HK-2 (cell line): ENCODE measurements at regions not wholly inside any gene's neighbourhood (a gene's known extent, or its start where the extent isn't known, plus 50 kb on each side); places are given as distances from the start of the nearest gene placed in this dataset.
"Not testable (repeated sequence)": the region's sequence is repeated elsewhere in the genome, so short reads cannot be mapped to it uniquely, and the experiment has no call there.

Experiments
- DNase-seq: peaks from one replicate; pipeline ENCODE4 v3.0.0-alpha.2; 2018; ENCODE audit not compliant: unreplicated experiment

- DNase-seq = peak; percentile 30
These were observed 145.3 kb upstream of the PRSS1 start for GRCh38 chr7:142603870-142604448.

DNA sequence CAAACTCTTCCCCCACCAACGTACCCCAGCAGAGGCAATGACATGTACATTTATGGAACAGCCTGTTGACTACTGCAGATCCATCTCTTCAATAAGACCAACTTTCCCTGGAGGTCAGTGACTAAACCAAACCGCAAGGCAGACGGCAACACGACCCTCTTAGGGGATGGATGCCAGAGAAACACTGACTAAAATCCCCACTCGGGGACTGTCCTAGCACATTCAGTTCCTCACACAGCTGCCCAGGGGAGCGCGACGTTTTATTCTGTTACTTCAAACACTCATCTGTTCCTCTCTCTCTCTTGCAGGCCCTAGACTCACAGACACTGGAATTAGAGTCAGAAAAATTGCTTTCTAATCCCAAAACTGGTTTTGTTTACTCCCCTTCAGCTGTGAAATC, 146.5 kb upstream of the PRSS1 start:
- DNase-seq = no peak

DNA sequence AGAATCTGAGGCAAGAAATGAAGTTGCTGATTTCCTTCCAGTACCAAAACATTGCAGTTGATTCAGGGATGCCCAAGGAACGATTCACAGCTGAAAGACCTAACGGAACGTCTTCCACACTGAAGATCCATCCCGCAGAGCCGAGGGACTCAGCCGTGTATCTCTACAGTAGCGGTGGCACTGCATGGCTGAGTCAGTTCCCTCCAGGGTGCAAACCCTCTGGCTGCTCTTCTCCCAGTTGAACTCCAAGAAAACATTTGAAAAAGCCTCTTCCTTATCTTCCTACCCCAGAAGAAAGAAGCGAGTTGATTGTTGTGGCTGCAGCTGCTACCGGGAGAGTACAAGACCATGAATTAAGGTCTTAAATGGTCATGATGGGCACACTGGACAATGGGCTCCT, 147.1 kb upstream of the PRSS1 start:
- no peak for DNase-seq

- DNase-seq = peak; percentile 22
These were observed 151.0 kb upstream of the PRSS1 start for GRCh38 chr7:142598297-142598696.

DNA sequence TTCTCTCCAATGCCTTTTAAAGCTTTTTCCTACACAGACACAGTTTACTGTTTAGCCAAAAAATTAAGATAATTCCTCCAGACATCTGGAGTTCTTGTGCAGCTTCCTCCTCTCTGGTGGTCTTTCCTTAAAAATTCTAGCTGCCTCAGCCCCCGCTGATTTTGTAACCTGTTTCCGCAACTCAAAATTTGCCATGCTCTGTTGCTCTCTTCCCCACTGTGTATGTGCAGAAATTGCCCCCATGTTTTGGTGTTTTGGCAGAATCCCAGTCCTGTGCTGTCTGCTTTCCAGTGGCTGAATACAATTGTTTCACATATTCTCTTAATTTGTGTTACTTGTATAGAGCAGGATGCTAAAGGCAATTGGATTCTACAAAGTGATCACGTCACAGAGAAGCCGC, 151.7 kb upstream of the PRSS1 start:
- no peak for DNase-seq

DNA sequence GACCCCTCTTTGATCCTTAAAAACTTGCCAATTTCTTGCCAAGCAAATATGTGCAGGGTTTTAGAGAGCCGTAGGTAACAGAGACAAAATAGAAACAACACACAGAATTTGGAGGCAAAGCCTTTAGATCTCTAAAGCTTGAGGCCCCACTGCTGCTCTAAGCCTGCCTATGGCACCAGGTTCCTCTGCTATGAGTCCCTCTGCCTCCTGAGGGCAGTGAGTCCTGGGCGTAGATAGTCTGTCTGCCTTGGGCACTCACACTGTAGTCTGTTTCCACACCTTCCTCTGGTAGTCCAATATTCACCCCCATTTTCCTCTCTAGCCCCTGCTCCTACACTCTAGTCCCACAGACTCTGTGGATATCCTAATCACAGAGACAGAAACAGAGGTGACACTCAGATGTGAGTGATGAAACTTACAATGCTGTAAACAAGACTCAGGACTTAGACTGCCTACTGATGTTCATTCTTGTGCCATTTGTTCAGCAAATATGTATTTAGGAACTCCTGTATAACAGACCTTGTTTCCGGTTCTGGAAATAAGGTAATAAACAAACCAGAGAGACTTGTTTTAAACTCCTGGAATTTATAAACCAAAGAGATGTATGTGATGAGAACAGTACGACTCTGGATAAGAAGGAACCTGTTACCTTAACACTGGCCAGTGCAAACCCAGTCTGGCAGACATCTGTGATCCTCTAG, 153.3 kb upstream of the PRSS1 start:
- DNase-seq = no peak

DNA sequence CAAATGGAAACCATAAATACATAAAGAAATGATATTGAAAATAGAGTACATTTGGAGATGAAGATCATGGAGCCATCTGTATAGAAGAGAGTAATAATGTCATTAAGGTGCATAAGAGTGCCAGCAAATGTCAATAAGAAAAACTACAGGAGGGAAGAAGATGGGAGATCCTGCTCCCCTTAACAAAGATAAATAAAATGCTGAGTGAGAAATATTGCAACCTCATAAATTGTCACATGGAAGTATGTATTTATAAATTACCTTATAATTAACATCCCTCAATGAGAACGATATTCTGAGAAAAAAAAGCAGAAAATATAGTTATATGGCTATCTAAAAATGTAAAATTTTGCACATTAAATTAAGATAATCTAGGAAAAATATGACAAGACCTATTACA, 155.2 kb upstream of the PRSS1 start:
- no peak for DNase-seq

DNA sequence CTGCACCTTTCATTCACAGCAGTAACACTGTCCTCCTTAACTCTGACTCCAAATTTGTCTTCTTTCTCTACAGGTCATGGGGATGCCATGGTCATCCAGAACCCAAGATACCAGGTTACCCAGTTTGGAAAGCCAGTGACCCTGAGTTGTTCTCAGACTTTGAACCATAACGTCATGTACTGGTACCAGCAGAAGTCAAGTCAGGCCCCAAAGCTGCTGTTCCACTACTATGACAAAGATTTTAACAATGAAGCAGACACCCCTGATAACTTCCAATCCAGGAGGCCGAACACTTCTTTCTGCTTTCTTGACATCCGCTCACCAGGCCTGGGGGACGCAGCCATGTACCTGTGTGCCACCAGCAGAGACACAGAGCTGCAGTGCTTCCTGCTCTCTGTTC, 156.2 kb upstream of the PRSS1 start:
- DNase-seq = no peak

DNA sequence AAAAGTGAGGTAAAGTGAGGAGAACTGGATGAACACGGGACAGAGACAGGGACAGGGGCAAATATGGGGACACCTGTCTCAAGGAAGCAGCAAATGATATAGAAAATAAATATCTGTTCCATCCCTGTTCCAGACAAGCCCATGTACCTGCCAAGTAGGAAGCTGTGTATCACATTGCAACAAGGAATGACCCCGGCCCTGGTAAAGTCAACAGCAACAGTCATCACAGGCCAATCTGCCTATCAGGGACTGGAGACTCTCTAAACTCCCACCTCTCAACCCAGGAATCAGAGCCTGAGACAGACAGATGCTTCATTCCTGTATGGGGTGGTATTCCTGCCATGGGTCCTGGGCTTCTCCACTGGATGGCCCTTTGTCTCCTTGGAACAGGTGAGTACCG, 156.6 kb upstream of the PRSS1 start:
- no peak for DNase-seq

- DNase-seq = no peak
These were observed 157.0 kb upstream of the PRSS1 start for GRCh38 chr7:142592231-142592630.

DNA sequence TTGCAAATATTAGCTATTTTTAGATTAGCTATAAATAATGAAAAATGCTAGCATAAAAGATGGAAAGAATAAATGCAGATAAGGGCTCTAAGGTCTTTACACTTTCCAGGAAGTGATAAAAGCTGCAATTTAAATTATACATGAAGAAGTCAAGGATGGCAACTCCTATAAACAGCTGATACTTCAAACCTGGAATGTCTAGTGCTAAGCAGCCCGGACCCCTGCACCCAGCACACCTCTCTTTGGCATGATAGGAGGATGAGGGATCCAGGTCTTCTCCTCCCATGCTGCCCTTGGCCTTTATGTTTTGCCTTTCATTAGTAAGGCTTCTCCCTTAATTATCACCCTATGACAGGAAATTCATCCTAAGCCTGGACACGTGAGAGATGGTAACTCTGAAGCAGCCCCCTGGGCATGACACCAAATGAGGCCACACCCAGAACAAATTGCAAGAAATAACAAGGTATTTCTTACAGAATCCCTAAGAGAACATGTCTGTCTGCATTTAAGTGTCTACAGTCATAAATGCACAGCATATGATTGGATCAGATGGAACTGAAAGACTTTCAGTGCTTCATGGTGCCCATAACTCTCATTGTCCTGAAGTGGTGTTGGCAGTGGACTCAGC, 158.3 kb upstream of the PRSS1 start:
- DNase-seq = no peak

DNA sequence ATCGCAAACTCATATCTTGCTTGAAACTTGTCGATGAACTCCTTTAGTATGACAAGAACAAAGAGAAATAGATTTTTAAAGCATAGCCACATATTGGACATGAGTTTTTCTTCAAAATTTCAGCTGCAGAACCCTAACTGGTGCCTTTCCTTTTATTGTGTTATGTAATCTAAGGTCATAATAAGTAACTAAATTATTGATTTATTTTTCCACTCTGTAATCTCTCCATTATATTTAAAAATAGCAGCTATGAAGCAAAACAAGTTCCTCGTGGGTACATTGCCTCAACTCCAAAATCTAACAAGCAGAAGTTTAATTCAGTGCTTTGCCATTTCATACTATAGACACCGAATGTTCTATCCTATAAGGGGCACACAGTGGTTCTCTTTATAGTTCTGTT, 159.2 kb upstream of the PRSS1 start:
- no peak for DNase-seq

- no peak for DNase-seq
These were observed 161.6 kb upstream of the PRSS1 start for GRCh38 chr7:142587578-142588191.

GRCh38 chr7:142586611-142587010, 162.7 kb upstream of the PRSS1 start:
- DNase-seq = no peak

DNA sequence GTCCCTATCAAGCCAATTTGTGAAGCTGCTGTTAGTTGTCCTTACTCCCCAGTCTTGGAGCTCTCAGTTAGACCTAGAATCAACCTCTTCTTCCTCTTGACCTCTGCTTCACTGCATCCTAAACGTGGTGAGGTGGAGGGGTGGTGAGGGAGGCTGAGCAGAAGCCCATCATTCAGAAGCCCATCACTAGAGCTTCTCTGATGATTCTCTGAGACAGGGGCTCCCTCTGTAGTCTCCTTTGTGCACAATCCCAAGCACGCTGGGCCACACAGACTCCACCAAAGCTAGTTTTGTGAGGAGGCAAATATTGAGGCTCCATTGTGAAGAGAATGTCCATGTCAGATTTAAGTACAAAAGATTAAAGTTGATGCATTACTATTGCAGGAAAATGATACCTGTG, 163.8 kb upstream of the PRSS1 start:
- no peak for DNase-seq

DNA sequence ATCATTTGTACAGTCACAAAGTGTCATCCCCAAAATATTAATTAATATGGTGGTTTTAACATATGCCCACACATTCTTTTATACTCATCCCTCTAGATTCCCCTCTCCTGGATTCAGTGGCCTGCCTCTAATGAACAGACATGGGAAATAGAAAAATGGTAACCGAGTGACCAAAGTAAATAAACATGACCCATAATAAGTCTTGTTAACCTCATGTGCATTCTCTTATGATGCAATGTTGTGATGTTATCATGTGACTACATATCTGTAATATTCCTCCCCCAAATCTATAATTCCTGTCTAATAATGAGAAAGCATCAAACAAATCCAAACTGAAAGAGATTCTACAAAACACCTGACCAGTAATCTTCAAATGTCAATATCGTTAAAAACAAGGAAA, 164.5 kb upstream of the PRSS1 start:
- DNase-seq = no peak

- peak; percentile 67 for DNase-seq
These were observed 165.8 kb upstream of the PRSS1 start for GRCh38 chr7:142583446-142583845.

DNA sequence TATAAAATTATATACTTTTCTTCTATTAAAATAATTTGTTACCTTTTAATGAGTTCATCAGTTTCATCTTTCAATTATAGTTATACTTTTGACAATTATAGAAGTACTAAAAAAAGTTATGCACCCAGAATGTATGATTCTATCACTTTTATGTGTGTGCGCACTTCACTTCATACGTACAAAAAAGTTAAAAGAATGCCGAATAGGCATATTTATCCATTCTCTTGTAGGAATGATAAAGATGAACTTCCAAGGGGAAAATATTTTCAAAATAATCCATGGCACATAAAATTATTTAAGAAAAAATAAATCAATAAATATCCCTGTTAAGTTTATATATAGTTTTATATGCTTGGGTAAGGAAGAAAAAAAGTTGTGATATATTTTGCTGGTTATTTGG, 166.9 kb upstream of the PRSS1 start:
- DNase-seq = no peak

DNA sequence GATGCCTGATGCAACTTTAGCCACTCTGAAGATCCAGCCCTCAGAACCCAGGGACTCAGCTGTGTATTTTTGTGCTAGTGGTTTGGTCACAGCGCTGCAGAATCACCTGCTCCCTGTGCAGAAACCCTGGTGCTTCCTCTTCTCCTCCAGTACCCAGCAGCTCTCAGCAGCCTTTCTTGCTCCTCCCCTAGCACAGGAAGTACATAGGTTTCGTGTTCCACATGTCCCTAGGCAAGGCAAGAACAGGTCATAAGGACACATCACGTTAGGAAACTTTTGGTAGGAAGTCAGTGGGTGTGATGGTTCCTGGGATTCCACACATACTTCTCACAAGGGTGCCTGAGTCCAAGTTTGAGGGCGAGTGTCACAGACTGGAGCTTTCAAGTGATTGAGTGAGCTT, 167.9 kb upstream of the PRSS1 start:
- no peak for DNase-seq

DNA sequence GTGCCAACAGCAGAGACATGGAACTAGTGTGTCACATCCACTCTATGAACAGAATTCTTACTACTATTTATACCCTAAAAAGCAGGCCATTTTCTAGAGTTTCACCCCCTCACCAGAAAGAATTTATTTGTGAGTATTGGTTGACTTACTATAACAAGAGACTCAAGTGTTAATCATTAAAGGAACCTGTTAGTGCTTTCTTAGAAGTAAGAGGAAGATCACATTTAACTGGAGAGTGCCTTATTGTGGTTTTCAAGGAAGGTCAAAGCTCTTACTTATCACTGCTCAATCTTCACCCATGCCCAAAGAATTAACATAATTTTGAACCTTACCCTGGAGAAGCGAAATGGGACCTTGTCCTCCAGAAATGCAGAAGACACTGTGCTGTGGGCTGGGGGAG, 169.3 kb upstream of the PRSS1 start:
- DNase-seq = no peak

GRCh38 chr7:142575351-142575750, 173.9 kb upstream of the PRSS1 start:
- DNase-seq = not testable (repeated sequence)

DNA sequence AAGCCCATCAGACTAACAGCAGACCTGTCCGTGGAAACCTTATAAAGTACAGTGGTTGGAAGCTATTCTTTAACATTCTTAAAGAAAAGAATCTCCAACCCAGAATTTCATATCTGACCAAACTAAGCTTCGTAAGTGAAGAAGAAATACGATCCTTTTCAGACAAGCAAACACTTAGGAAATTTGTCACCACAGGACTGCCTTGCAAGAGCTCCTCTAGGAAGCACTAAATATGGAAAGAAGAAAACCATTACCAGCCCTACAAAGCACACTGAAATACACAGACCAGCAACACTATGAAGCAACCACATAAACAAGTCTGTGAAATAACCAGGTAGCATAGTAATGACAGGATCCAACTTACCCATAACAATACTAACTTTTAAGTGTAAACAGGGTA, 177.7 kb upstream of the PRSS1 start:
- no peak for DNase-seq

DNA sequence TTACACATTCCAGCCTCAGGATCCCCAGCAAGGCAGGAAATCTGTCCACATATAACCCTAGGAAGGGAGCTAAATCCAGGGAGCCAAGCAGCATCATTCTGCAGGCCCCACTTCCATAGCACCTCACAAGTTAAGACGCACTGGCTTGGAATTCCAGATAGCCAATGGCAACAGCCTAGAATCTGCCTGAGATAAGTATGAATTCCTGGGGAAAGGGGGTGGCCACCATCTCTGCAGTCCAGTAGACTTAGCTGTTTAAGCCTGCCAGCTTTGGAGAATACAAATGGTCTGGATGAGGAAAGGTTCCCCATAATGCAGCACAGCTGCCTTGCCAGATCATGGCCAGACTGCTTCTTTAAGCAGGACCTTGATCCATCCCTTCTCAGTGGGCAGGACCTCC, 179.4 kb upstream of the PRSS1 start:
- no peak for DNase-seq
